ENCODE measurements at regions not wholly inside any gene's neighbourhood (a gene's known extent, or its start where the extent isn't known, plus 50 kb on each side); places are given as distances from the start of the nearest gene placed in this dataset.

GRCh38 chr18:22603902-22604301 lies 186.2 kb upstream of the CTAGE1 start:
- H3K27ac Mint-ChIP-seq, result no peak overlapping the region
- Histone ChIP-seq H3K36me3 (replicated peaks in 1 of 2; ENCODE audit: control insufficient read depth in 1 of 2, insufficient read depth in 2 of 2, low read length in 2 of 2) (no peaks in the 10 kb centered on the region), H3K9ac (ENCODE audit: insufficient read depth, low read length, poor library complexity, severe bottlenecking) (no peak overlapping the region), H3K79me2 (ENCODE audit: insufficient read depth, low read length) (no peaks in the 10 kb centered on the region), H3K4me3 (replicated peaks in 1 of 3; ENCODE audit: low read depth in 2 of 3, low read length in 3 of 3) (no peak overlapping the region), H2AFZ (ENCODE audit: insufficient read depth, low read depth, low read length, poor library complexity, severe bottlenecking) (no peak overlapping the region), H3K9me3 (replicated peaks in 1 of 2; ENCODE audit: control insufficient read depth in 1 of 2, insufficient read depth in 1 of 2, low read length in 2 of 2) (no peaks in the 10 kb centered on the region), H3K4me2 (replicated peaks; ENCODE audit: extremely low read depth, low read length, poor library complexity, severe bottlenecking) (no peak overlapping the region), H4K20me1 (ENCODE audit: insufficient read depth, low read length) (no peaks in the 10 kb centered on the region), H3K4me1 (ENCODE audit: control insufficient read depth in 1 of 2, insufficient read depth in 2 of 2, low read length in 2 of 2) (no peaks in the 10 kb centered on the region), H3K27me3 (ENCODE audit: control insufficient read depth in 2 of 2, insufficient read depth in 2 of 2, low read length in 2 of 2) (no peaks in the 10 kb centered on the region), H3K27ac (ENCODE audit: low read depth in 1 of 2, low read length in 2 of 2) (no peak overlapping the region)
- intact Hi-C loops (cut with micrococcal nuclease), result loop anchor here in 1 of 2 donors (10.0 kb wide), 1 partner anchor 59 kb away; no protein-coding TSS in a partner anchor
- no peaks in the 10 kb centered on the region for H3K27me3 Mint-ChIP-seq (ENCODE audit: low read depth in 3 of 3)
- H3K9me3 Mint-ChIP-seq, result peaks cover 0 to 5% (median 0%) of the 10 kb centered on the region in 7 donors
- no peaks in the 10 kb centered on the region for H3K36me3 Mint-ChIP-seq
- DNase-seq, result no peak
- TF ChIP-seq, protein P1, sequence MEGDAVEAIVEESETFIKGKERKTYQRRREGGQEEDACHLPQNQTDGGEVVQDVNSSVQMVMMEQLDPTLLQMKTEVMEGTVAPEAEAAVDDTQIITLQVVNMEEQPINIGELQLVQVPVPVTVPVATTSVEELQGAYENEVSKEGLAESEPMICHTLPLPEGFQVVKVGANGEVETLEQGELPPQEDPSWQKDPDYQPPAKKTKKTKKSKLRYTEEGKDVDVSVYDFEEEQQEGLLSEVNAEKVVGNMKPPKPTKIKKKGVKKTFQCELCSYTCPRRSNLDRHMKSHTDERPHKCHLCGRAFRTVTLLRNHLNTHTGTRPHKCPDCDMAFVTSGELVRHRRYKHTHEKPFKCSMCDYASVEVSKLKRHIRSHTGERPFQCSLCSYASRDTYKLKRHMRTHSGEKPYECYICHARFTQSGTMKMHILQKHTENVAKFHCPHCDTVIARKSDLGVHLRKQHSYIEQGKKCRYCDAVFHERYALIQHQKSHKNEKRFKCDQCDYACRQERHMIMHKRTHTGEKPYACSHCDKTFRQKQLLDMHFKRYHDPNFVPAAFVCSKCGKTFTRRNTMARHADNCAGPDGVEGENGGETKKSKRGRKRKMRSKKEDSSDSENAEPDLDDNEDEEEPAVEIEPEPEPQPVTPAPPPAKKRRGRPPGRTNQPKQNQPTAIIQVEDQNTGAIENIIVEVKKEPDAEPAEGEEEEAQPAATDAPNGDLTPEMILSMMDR (IDR thresholded peaks at IDR 0.05), result no peak
- no peaks in the 10 kb centered on the region for H3K4me1 Mint-ChIP-seq
- no peak overlapping the region for H3K4me3 Mint-ChIP-seq

DNA sequence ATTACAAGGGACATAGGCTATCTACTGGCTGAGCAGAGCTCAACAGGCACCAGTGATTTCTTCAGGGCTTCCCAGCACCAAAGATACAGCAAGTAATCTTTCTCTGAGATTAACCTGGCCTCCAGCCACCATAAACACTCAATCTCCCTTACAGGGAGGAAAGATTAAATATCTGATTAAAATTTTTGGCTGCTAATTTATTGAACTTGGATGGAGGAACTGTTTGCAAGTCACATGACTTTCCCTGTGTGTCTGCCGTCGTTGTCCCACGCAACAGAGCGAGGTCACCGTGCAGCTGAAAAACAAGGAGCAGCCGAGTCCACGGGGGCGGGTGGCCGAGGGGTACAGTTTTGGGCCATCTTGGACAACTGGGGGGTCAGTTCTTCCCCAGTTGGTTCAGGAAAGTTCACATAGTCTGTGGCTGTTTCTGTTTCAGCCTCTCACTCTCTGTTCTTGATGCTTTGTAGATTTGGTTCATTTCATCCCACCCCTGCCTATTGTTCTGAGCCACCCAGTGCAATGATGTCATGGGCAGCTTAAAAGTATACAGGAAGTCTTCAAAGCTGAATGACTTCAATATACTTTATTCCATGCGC lies 186.8 kb upstream of the CTAGE1 start:
- no peak overlapping the region for H3K27ac ChIP-seq (ENCODE audit: low read depth in 1 of 2, low read length in 2 of 2)
- no peaks in the 10 kb centered on the region for H3K27me3 ChIP-seq (ENCODE audit: control insufficient read depth in 2 of 2, insufficient read depth in 2 of 2, low read length in 2 of 2)
- no peaks in the 10 kb centered on the region for H3K79me2 ChIP-seq (ENCODE audit: insufficient read depth, low read length)
- Mint-ChIP-seq H3K4me3 (no peak overlapping the region), H3K27me3 (ENCODE audit: low read depth in 3 of 3) (no peaks in the 10 kb centered on the region), H3K27ac (no peak overlapping the region), H3K4me1 (no peaks in the 10 kb centered on the region), H3K9me3 (peaks cover 0 to 5% (median 0%) of the 10 kb centered on the region in 7 donors), H3K36me3 (no peaks in the 10 kb centered on the region)
- no peak overlapping the region for H2AFZ ChIP-seq (ENCODE audit: insufficient read depth, low read depth, low read length, poor library complexity, severe bottlenecking)
- no peaks in the 10 kb centered on the region for H4K20me1 ChIP-seq (ENCODE audit: insufficient read depth, low read length)
- no peaks in the 10 kb centered on the region for H3K4me1 ChIP-seq (ENCODE audit: control insufficient read depth in 1 of 2, insufficient read depth in 2 of 2, low read length in 2 of 2)
- H3K9ac ChIP-seq (ENCODE audit: insufficient read depth, low read length, poor library complexity, severe bottlenecking), result no peak overlapping the region
- 92% methylated on average over 9 of the region's 10 CpGs for WGBS (ENCODE audit: insufficient coverage)
- H3K9me3 ChIP-seq (replicated peaks in 1 of 2; ENCODE audit: control insufficient read depth in 1 of 2, insufficient read depth in 1 of 2, low read length in 2 of 2), result no peaks in the 10 kb centered on the region
- H3K36me3 ChIP-seq (replicated peaks in 1 of 2; ENCODE audit: control insufficient read depth in 1 of 2, insufficient read depth in 2 of 2, low read length in 2 of 2), result no peaks in the 10 kb centered on the region
- no peak overlapping the region for H3K4me2 ChIP-seq (replicated peaks; ENCODE audit: extremely low read depth, low read length, poor library complexity, severe bottlenecking)
- TF ChIP-seq, protein P1 (IDR thresholded peaks at IDR 0.05), result no peak
- no peak for DNase-seq
- H3K4me3 ChIP-seq (replicated peaks in 1 of 3; ENCODE audit: low read depth in 2 of 3, low read length in 3 of 3), result no peak overlapping the region
- intact Hi-C loops (cut with micrococcal nuclease), result loop anchor here in 1 of 2 donors (10.0 kb wide), 1 partner anchor 60 kb away; no protein-coding TSS in a partner anchor

Measured in CD14-positive monocyte (primary cell).